ENCODE measurements at regions not wholly inside any gene's neighbourhood (a gene's known extent, or its start where the extent isn't known, plus 50 kb on each side); places are given as distances from the start of the nearest gene placed in this dataset.

GRCh38 chr3:44061961-44062360 is 179.7 kb upstream of the TOPAZ1 start:
- TF ChIP-seq POLR2A (IDR thresholded peaks at IDR 0.05; ENCODE audit: low read length) (no peak), GATA1 (IDR thresholded peaks at IDR 0.05; ENCODE audit: low read depth, low read length) (no peak)
